Lung (tissue), 11 donors: ENCODE measurements at regions not wholly inside any gene's neighbourhood (a gene's known extent, or its start where the extent isn't known, plus 50 kb on each side); places are given as distances from the start of the nearest gene placed in this dataset.

ENCODE experiments used
- ATAC-seq: fragments of 200-7000 bp; cut with Tn5 transposase; one replicate; pipeline ENCODE4 v1.9.1; 2020; ENCODE audit warnings: moderate number of reproducible peaks; ENCODE audit not compliant: insufficient read depth, low FRiP score
- DNase-seq, 3 donors: peaks; one replicate each; pipeline ENCODE4 v3.0.0-alpha.2; 2013 to 2017
- H3K27ac ChIP-seq, 2 donors: one replicate each; pipeline ENCODE4 v1.5.1; 2013; ENCODE audit warnings: mild to moderate bottlenecking in 2 of 2, moderate library complexity in 2 of 2, control low read depth in 1 of 2, inconsistent platforms in 1 of 2, low read depth in 1 of 2, low read length in 1 of 2
- H3K27me3 ChIP-seq, 3 donors: one replicate each; pipeline ENCODE4 v1.5.1; 2013; ENCODE audit warnings: low read length in 2 of 3; ENCODE audit not compliant: control insufficient read depth in 3 of 3, insufficient read depth in 3 of 3
- H3K36me3 ChIP-seq, 4 donors: one replicate each; pipeline ENCODE4 v1.5.1; 2013; ENCODE audit warnings: low read length in 4 of 4, mild to moderate bottlenecking in 1 of 4, moderate library complexity in 1 of 4; ENCODE audit not compliant: control insufficient read depth in 4 of 4, insufficient read depth in 4 of 4
- H3K4me1 ChIP-seq, 5 donors: one replicate each; pipeline ENCODE4 v1.5.1; 2013; ENCODE audit warnings: low read length in 5 of 5, mild to moderate bottlenecking in 2 of 5, moderate library complexity in 1 of 5; ENCODE audit not compliant: control insufficient read depth in 5 of 5, insufficient read depth in 5 of 5
- H3K4me3 ChIP-seq: one replicate; pipeline ENCODE4 v1.5.1; 2013; ENCODE audit warnings: mild to moderate bottlenecking, control low read depth, moderate library complexity
- H3K9ac ChIP-seq, 2 donors: one replicate each; pipeline ENCODE4 v1.5.1; 2013; ENCODE audit warnings: low read length in 2 of 2, control low read depth in 1 of 2; ENCODE audit not compliant: insufficient read depth in 1 of 2
- H3K9me3 ChIP-seq, 4 donors: one replicate each; pipeline ENCODE4 v1.5.1; 2013; ENCODE audit warnings: low read length in 3 of 4, mild to moderate bottlenecking in 1 of 4, moderate library complexity in 1 of 4; ENCODE audit not compliant: control insufficient read depth in 4 of 4, insufficient read depth in 3 of 4
- CTCF ChIP-seq: IDR thresholded peaks from 2 replicates; pipeline ENCODE4 v1.5.1; 2012; ENCODE audit warnings: mild to moderate bottlenecking; ENCODE audit errors: control extremely low read depth, extremely low read depth
- WGBS, 2 donors: extraction: QIAGEN DNeasy Blood & Tissue Kit; methylation state at CpG; one replicate each; pipeline ENCODE4 v1.1.7; 2013; 5-methylcytosine and 5-hydroxymethylcytosine counted together
- donor health status: control.
- donor health status: control.
- donor health status: Bipolar disorder and iron deficiency.
- donor health status: healthy.
- donor health status: DM: yes; HTN: yes; CAD: no.

GRCh38 chr10:81696609-81697388 is 178.2 kb upstream of the NRG3 start:
- DNase-seq: no peak
- Histone ChIP-seq H3K4me1 (no peaks in the 10 kb centered on the region), H3K36me3 (no peaks in the 10 kb centered on the region), H3K9me3 (peaks cover 0 to 7% (median 3%) of the 10 kb centered on the region in 4 donors), H3K4me3 (no peak overlapping the region), H3K27me3 (no peaks in the 10 kb centered on the region), H3K27ac (no peak overlapping the region), H3K9ac (no peak overlapping the region)
- no peak for ATAC-seq
- no peak for TF ChIP-seq CTCF
- WGBS, 2 donors: 74 to 87% methylated on average over 9 of the region's 9 CpGs

GRCh38 chr10:81704596-81704995 is 170.4 kb upstream of the NRG3 start:
- peaks cover 0 to 6% (median 1%) of the 10 kb centered on the region in 4 donors for H3K9me3 ChIP-seq
- H3K9ac ChIP-seq: no peak overlapping the region
- WGBS, 2 donors: 67 to 72% methylated on average over 1 of the region's 1 CpG
- DNase-seq (no peak), ATAC-seq (no peak)
- H3K27me3 ChIP-seq: no peaks in the 10 kb centered on the region
- no peak overlapping the region for H3K27ac ChIP-seq
- no peaks in the 10 kb centered on the region for H3K36me3 ChIP-seq
- no peaks in the 10 kb centered on the region for H3K4me1 ChIP-seq
- no peak overlapping the region for H3K4me3 ChIP-seq
- TF ChIP-seq CTCF: no peak

GRCh38 chr10:81708416-81708815 is 166.6 kb upstream of the NRG3 start:
- Histone ChIP-seq H3K36me3 (no peaks in the 10 kb centered on the region), H3K27me3 (no peaks in the 10 kb centered on the region), H3K4me3 (no peak overlapping the region), H3K9ac (no peak overlapping the region), H3K27ac (no peak overlapping the region), H3K9me3 (peaks cover 0 to 3% (median 0%) of the 10 kb centered on the region in 4 donors), H3K4me1 (no peaks in the 10 kb centered on the region)
- DNase-seq: peak in 1 of 3 donors; percentile 1
- no peak for TF ChIP-seq CTCF
- no peak for ATAC-seq
- WGBS, 2 donors: 15 to 29% methylated on average over 5 of the region's 5 CpGs
